DMS79 treated with DMSO at 0.1 percent for 48 hours (cell line): ENCODE measurements at regions not wholly inside any gene's neighbourhood (a gene's known extent, or its start where the extent isn't known, plus 50 kb on each side); places are given as distances from the start of the nearest gene placed in this dataset.
A peak's percentile ranks its signal among the peaks of the same experiment; 100 is the strongest.

Experiments used
- DNase-seq: peaks from one replicate; lab custom pipeline; 2025; lab: John Stamatoyannopoulos, UW

GRCh38 chr1:244220410-244220809 lies 169.3 kb downstream of the ZBTB18 start:
- DNase-seq = no peak

GRCh38 chr1:244221991-244222390 lies 170.9 kb downstream of the ZBTB18 start:
- no peak for DNase-seq

DNA sequence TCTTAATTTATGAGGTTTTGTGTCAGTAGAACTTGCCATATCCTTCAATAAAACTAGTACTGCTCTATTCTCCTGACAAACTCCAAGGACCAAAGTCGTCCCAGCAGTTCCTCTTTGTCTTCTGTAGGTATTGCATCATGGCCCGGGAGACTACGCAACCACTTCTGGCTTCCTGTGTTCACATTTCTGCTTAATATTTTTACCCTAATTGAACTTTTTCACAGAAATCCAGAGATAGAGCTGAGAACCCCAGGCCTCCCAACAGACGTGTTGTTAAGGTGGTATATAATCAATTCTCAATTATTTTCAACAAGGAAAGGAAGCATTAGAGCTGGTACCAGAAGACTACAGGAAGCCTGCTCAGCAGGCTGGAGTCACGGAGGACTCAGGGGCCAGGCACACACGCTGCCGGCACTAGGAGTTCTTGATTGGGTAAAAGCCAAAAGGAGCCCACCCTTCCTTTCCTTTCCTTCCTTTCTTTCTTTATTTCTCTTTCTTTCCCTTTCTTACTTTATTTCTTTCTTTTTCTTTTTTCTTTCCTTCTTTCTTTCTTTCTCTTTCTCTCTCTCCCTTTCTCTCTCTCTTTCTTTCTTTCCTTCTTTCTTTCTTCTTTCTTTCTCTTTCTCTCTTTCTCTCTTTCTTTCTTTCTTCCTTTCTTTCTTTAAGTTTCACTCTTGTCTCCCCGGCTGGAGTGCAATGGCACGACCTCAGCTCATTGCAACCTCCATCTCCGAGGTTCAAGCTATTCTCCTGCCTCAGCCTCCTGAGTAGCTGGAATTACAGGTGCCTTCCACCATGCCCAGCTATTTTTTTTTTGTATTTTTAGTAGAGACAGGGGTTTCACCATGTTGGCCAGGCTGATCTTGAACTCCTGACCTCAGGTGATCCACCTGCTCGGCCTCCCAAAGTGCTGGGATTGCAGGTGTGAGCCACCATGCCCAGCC lies 173.7 kb downstream of the ZBTB18 start:
- DNase-seq = no peak

DNA sequence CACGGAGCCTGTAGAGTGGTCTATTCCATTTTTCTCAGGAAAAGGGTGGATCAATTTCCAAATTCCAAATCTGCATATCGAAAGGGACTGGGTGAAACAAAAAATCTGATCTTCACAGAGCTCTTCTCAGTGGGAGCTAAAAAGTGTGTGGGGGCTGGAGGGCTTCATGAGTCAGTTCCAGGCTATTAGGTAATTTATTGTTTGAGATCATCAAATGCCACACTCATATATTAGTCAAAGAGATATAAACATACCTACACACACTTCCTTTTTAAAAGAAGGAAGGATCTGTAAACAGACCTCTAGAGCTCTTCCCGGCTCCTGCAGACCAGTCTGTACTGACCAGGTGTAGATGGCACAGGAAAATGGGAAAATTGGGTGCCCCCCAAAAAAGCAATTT lies 175.4 kb downstream of the ZBTB18 start:
- no peak for DNase-seq

GRCh38 chr1:244230470-244230869 lies 179.4 kb downstream of the ZBTB18 start:
- DNase-seq = no peak

DNA sequence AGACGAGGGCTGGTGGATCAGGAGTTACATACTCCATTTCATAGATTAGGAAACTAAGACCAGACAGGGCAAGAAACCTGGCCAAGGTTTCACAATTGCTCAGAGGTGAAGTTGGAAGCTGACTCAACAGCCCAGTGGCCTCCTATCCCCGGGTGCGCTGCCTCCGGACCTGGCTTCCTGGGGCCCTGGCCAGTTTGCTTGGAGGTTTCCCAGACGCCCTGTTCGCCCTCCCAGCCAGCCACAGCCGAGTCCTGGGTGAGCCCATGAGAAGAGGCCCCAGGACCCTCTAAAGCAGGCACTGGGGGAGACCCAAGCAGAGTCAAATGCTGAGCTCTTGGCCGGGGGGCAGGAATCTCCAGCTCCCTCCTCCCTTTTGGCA lies 180.1 kb downstream of the ZBTB18 start:
- no peak for DNase-seq

- DNase-seq = peak; percentile 59
Observed at GRCh38 chr1:244231572-244232315, 180.7 kb downstream of the ZBTB18 start.

DNA sequence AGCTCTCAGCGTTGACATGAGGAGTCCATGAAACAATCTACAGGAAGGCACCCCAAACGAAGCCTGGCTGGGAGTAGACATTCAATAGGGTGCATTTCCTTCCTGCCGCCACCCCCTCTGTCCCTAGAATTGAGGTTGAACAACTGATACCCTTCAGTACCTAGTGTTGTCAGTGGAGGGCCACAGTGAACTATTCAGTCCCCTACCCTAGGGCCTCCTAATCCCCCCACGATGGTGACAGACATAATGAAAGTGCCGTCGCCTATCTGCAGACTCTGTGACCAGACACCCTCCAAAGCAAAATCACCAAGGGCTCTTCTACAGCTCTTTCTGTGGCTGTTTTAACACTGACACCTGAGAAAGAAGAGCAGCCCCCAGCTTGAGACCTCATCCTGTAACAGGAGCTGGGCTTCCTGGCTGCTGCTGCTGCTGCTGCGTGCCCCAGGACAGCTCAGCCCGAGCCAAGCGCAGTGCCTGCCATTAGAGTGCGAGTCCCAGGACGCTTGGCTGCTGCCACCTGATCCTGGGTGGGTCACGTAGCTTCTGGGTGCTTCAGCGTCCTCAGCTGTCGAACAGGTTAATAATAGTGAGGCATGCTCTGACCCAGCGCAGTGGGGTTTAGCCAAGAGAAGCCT lies 183.0 kb downstream of the ZBTB18 start:
- no peak for DNase-seq

- no peak for DNase-seq
Observed at GRCh38 chr1:244235157-244235556, 184.1 kb downstream of the ZBTB18 start.

GRCh38 chr1:244236101-244236500 lies 185.0 kb downstream of the ZBTB18 start:
- no peak for DNase-seq

- DNase-seq = no peak
Observed at GRCh38 chr1:244236721-244237120, 185.6 kb downstream of the ZBTB18 start.

DNA sequence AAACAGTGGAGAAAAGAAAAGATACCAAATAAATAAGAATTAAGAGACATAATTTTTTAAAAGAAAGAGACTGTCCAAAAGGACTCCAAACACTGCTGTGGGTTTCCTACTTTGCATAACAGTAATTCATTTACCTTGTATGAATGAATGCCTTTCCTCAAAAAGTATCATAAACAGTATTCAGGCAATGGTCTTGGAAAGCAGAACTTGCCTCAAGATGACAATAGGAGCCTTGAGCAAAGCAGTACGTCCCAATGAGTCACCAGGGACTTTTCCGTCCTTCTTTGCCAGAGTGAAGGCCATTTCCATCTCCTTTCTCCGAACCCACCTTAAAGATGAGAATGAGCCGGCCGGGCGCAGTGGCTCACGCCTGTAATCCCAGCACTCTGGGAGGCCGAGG lies 186.4 kb downstream of the ZBTB18 start:
- DNase-seq = no peak

DNA sequence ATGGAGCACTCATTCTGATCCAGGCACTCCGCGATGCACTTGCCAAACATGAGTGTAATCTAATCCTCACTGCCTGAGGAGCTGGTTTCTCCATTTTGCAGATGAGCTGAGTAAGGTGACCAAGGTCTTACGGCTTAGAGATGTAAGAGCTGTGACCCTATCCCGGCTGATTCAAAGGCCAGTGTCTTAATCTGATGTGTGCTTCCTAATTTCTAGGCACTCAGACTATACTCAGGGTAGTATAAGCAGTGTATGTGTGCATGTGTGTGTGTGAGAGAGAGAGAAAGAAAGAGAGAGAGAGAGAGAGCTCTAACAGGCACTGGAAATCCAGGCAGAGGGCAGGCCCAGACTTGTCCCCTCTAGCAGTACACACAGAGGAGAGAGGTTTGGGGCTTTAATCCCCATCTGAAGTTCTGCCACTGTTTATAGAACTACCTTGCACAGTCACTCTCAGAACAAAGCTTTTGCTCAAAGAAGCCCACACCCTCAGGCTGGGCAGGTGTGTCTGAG lies 188.2 kb downstream of the ZBTB18 start:
- peak; percentile 87 for DNase-seq

DNA sequence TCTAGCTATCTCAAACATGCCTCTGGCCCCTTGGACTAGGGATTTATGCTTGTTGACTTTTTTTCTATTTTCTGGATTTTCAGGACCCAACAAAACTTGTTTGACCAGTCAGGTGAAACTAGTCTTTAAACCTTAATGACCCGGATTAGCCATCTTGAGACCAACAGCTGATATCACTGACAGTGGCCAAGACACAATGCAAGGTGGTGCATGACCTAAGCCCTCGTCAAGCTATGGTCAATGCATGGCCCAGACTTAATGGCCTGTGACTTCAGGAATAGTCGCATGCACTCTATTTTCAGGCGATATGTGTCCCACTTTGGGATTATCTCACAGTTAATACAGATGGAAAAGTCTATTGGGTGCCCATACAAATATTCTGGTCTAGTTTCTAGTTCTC lies 190.4 kb downstream of the ZBTB18 start:
- DNase-seq = no peak

- no peak for DNase-seq
Observed at GRCh38 chr1:244242446-244242845, 191.4 kb downstream of the ZBTB18 start.

GRCh38 chr1:244246334-244246733 lies 195.3 kb downstream of the ZBTB18 start:
- no peak for DNase-seq

DNA sequence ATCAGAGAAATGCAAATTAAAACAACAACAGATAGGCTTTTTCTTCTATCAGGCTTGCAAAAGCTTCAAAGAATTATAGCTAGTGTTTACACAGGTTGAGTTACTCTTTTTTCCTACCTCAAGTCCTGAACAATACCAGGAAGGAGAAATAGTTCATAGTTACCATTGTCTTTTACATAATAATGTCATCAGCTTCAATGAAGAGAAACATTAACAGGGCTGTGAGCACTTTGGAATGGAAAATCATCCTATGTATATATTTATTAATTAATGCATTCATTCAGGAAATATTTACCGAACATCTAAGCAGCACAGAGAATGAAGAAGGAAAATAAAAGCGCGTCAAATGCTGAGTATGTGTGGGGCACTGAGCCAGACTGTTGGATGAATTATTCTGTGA lies 197.3 kb downstream of the ZBTB18 start:
- DNase-seq = no peak

DNA sequence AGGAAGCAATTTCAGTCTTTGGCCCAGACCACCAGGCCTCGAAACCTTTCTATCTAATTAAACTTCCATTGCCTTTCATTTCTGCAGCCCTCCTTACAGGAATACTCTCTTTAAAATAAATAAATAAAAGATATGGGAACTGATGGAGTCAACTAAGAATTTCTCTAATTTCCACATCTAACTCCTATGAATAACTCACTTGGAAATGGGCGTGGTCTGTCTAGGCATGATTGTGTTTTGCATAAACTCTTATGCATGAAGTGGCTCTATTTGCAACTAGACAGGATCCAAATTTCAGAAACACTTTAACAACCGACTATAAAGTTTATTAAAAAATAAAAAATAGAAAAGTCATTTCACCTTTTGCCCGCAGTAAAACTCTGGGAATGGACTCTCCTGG lies 199.5 kb downstream of the ADSS2 start:
- DNase-seq = no peak

DNA sequence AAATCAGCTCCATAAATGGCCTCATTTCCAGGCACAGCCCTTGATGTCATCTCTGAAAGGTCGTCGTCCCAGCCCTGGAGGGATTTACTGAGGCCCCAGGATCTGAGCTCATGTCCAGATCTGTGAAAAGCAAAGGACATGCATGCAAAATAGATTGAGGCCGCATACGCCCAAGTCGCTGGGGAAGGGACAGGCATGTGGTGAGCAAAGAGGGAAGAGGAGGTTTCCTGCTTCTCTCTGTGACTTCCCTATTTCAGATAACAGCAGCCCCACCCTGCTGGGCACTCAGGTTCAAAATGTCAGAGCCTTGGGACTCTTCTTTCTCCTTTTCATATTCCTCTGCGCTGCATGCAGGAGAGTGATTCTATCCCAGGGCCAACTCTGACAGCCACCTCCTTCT lies 197.2 kb downstream of the ADSS2 start:
- no peak for DNase-seq

DNA sequence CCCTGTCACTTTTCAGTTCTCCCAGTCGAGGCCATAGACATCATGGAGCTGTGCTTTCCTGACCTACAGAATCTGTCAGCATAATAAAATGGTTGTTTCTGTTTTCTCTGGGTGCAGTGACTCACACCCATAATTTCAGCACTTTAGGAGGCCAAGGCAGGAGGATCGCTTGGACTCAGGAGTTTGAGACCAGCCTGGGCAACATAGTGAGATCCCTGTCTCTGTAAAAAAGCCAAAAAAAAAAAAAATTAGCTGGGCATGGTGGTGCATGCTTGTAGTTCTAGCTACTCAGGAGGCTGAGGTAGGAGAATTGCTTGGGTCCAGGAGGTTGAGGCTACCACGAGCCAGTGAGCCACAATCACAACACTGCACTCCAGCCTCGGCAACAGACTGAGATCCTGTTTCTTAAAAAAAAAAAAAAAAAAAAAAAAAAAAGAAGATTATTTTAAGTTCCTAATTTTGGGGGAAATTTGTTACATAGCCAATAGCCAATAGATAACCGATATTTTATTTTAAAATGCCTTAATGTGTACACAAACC lies 196.2 kb downstream of the ADSS2 start:
- no peak for DNase-seq

GRCh38 chr1:244256086-244256676 lies 195.5 kb downstream of the ADSS2 start:
- DNase-seq = no peak

DNA sequence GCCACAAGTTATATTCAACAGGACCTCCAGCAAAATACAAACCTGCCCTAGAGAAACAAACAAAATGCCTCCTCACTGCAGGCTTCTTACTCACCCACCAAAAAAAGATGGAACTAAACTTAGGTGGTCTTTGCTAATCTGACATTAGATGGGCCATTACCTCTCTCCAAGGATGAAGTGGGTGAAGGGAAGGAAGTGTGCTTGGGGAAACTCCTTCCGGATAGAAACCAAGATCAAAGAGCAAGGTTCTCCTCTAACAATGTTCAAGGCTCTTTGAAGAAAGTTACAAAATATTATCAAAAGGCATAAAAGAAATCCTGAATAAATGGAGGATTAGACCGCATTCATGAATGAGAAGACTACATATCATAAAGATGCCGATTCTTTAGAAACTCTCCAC lies 187.5 kb downstream of the ADSS2 start:
- no peak for DNase-seq
